PC-9 (cell line): ENCODE measurements at regions not wholly inside any gene's neighbourhood (a gene's known extent, or its start where the extent isn't known, plus 50 kb on each side); places are given as distances from the start of the nearest gene placed in this dataset.

Experiments
- BruUV-seq: library from RNA; stranded (reverse); fragments of 400-500 nt; replicated peaks from 2 replicates; lab custom pipeline; 2021; lab: Mats Ljungman, UMichigan
- CTCF ChIA-PET: fragments of 300-600 bp; sonication (Branson Sonifier 250); formaldehyde crosslinking; loops from one replicate; lab custom pipeline; 2022; ENCODE audit warnings: antibody characterized with exemption; lab: Charles Lee
- POLR2A ChIA-PET: fragments of 300-600 bp; sonication (Branson Sonifier 250); formaldehyde crosslinking; loops from one replicate; lab custom pipeline; 2022; ENCODE audit warnings: antibody characterized with exemption; ENCODE audit not compliant: unreplicated experiment; lab: Charles Lee
- DNase-seq, 2 experiments: peaks; one replicate each; pipeline versions ENCODE4 v3.0.0 to v3.0.0-alpha.2; 2015 to 2022; ENCODE audit warnings: mixed read lengths in 1 of 2
- H2AFZ ChIP-seq: fragments of 200-600 bp; sonication (generic); 2 replicates; pipeline ENCODE4 v1.8.1; 2017; ENCODE audit warnings: antibody characterized with exemption
- H3F3A ChIP-seq: fragments of 200-600 bp; sonication (generic); 2 replicates; pipeline ENCODE4 v1.8.1; 2017; ENCODE audit warnings: antibody characterized with exemption, mild to moderate bottlenecking, low read depth; ENCODE audit not compliant: insufficient read depth
- H3K27ac ChIP-seq: fragments of 200-600 bp; sonication (generic); 2 replicates; pipeline ENCODE4 v1.6.1; 2016; ENCODE audit warnings: mixed run types
- H3K27me3 ChIP-seq: fragments of 200-600 bp; sonication (generic); 2 replicates; pipeline ENCODE4 v1.6.1; 2016; ENCODE audit warnings: low read depth, mixed run types; ENCODE audit not compliant: insufficient read depth
- H3K36me3 ChIP-seq: fragments of 200-600 bp; sonication (generic); 2 replicates; pipeline ENCODE4 v1.6.1; 2016; ENCODE audit warnings: low read depth, mixed run types
- H3K4me1 ChIP-seq: fragments of 200-600 bp; sonication (generic); replicated peaks from 2 replicates; pipeline ENCODE4 v1.6.1; 2016; ENCODE audit warnings: mixed run types; ENCODE audit not compliant: insufficient read depth
- H3K4me2 ChIP-seq: fragments of 200-600 bp; sonication (generic); 2 replicates; pipeline ENCODE4 v1.6.1; 2017; ENCODE audit warnings: mixed run types
- H3K4me3 ChIP-seq: fragments of 200-600 bp; sonication (generic); 2 replicates; pipeline ENCODE4 v1.6.1; 2016; ENCODE audit warnings: mixed run types
- H3K79me2 ChIP-seq: fragments of 200-600 bp; sonication (generic); 2 replicates; pipeline ENCODE4 v1.6.1; 2017; ENCODE audit warnings: low read depth, mixed run types
- H3K9me2 ChIP-seq: fragments of 200-600 bp; sonication (generic); 2 replicates; pipeline ENCODE4 v1.8.1; 2017; ENCODE audit warnings: mild to moderate bottlenecking; ENCODE audit not compliant: insufficient read depth
- H3K9me3 ChIP-seq: fragments of 200-600 bp; sonication (generic); 2 replicates; pipeline ENCODE4 v1.8.1; 2016; ENCODE audit warnings: low read depth; ENCODE audit not compliant: insufficient read depth
- H4K20me1 ChIP-seq: fragments of 200-600 bp; sonication (generic); 2 replicates; pipeline ENCODE4 v1.8.1; 2017; ENCODE audit not compliant: insufficient read depth
- EZH2 ChIP-seq: fragments of 200-600 bp; sonication (generic); IDR thresholded peaks from 2 replicates; pipeline ENCODE4 v1.8.0; 2017; ENCODE audit warnings: antibody characterized with exemption, low read depth
- intact Hi-C: fragments of 100-400 bp; cut with micrococcal nuclease; formaldehyde crosslinking; loops from one replicate; pipeline ENCODE4 v1.10.0; 2022; ENCODE audit not compliant: unreplicated experiment
- TF ChIP-seq, protein P1 (sequence below): fragments of 200-600 bp; sonication (generic); conservative IDR thresholded peaks from 2 replicates; pipeline ENCODE4 v1.6.1; 2017; ENCODE audit warnings: mixed run types, antibody characterized with exemption, mild to moderate bottlenecking, moderate library complexity

DNA sequence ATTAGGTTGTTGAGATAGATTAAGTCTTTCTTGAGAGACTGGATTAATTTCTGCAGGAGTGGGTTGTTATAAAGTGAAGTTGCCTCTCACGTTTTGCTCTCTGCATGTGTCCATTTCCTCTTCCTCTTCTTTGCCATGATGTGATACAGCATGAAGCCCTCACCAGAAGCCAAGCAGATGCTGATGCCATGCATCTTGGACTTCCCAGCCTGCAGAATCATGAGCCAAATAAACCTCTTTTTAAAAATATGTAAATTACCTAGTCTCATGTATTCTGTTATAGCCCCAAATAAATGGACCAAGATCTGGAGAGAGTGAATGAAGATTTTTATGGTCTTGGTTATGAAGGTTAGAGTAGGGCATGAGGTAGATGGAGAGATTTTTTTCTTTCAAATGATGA is 111.6 kb upstream of the MAN1A1 start:
- no peaks in the 10 kb centered on the region for H3K36me3 ChIP-seq
- no peaks in the 10 kb centered on the region for H4K20me1 ChIP-seq
- BruUV-seq: no TSS peak
- ChIA-PET POLR2A (no interaction called here), CTCF (no interaction called here)
- no peaks in the 10 kb centered on the region for H3F3A ChIP-seq
- no peaks in the 10 kb centered on the region; the same call in 1 of the 2 replicates for H3K9me2 ChIP-seq
- H2AFZ ChIP-seq: no peak overlapping the region
- no peak overlapping the region for H3K4me3 ChIP-seq
- no peaks in the 10 kb centered on the region for H3K4me1 ChIP-seq
- TF ChIP-seq, protein P1, sequence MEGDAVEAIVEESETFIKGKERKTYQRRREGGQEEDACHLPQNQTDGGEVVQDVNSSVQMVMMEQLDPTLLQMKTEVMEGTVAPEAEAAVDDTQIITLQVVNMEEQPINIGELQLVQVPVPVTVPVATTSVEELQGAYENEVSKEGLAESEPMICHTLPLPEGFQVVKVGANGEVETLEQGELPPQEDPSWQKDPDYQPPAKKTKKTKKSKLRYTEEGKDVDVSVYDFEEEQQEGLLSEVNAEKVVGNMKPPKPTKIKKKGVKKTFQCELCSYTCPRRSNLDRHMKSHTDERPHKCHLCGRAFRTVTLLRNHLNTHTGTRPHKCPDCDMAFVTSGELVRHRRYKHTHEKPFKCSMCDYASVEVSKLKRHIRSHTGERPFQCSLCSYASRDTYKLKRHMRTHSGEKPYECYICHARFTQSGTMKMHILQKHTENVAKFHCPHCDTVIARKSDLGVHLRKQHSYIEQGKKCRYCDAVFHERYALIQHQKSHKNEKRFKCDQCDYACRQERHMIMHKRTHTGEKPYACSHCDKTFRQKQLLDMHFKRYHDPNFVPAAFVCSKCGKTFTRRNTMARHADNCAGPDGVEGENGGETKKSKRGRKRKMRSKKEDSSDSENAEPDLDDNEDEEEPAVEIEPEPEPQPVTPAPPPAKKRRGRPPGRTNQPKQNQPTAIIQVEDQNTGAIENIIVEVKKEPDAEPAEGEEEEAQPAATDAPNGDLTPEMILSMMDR: no peak
- no peak for TF ChIP-seq EZH2
- DNase-seq: no peak
- no peaks in the 10 kb centered on the region for H3K27me3 ChIP-seq
- H3K9me3 ChIP-seq: peaks cover 5% of the 10 kb centered on the region; the same call in 1 of the 2 replicates
- H3K79me2 ChIP-seq: no peaks in the 10 kb centered on the region
- no peak overlapping the region for H3K27ac ChIP-seq
- no peak overlapping the region for H3K4me2 ChIP-seq
- intact Hi-C loops: no loop called here

DNA sequence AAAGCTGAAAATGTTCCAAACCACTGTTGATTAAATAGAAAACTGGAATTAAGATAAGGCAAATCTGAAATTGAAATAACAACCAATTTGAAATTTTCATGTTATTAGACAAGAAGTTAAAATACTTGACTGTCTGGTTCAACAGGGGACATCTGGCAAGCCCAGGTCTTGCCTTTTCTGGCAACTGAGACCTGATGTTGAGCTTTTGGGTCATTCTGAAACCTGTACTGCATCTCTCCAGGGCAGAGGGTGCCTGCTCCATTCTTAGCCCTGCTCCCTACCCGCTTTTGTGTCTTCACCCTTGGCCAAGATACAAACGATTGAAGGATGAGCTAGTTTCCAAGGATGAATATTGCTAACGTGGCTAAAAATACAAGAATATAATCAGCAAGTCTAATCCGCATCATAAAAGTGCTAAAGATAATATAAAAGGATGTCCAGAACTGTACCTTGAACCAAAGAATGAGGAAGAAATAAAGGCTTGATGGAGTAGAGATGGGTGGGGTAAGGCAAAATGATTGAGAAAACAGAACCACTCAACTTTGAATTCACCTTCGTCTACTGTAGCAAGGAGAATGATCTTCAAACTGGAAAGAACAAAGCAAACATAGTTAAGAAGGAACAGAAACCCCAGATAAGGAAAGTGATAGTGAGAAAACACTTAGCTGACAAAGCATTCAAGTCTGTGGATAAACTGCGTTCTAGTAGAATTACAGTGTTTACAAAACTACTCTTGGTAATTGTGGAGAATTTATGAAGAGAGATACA is 109.8 kb upstream of the MAN1A1 start:
- H3K36me3 ChIP-seq: no peaks in the 10 kb centered on the region
- intact Hi-C loops: no loop called here

DNA sequence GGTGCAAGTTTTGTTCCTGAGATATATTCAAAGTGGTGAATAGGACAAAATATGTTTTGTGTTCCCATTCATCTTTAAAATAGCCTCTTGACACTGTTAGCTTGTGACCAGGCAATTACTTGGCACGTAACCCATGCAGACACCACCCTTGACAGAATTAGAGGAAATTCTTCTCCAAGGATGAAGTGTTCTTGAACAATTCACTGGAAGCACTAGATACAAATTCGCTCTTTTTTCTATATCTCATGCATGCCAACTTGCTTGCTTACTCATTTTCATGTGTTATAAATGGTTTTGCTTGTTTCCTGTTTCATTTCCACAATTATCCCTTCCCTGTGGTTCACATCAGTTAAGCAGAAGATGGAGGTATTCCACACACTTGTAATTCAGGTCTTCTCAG is 105.2 kb upstream of the MAN1A1 start:
- TF ChIP-seq, protein P1: no peak
- no peak for TF ChIP-seq EZH2
- H3K79me2 ChIP-seq: no peaks in the 10 kb centered on the region
- DNase-seq: no peak
- intact Hi-C loops: no loop called here
- no peaks in the 10 kb centered on the region for H4K20me1 ChIP-seq
- H3K36me3 ChIP-seq: no peaks in the 10 kb centered on the region
- no peaks in the 10 kb centered on the region for H3K4me1 ChIP-seq
- CTCF ChIA-PET: no interaction called here
- H3K9me2 ChIP-seq: no peaks in the 10 kb centered on the region
- no peaks in the 10 kb centered on the region for H3F3A ChIP-seq
- no peak overlapping the region for H3K27ac ChIP-seq
- BruUV-seq: no TSS peak
- H2AFZ ChIP-seq: no peak overlapping the region
- H3K4me2 ChIP-seq: no peak overlapping the region
- H3K27me3 ChIP-seq: no peaks in the 10 kb centered on the region
- no peak overlapping the region for H3K4me3 ChIP-seq
- peaks cover 5% of the 10 kb centered on the region; the same call in 1 of the 2 replicates for H3K9me3 ChIP-seq
- POLR2A ChIA-PET: no interaction called here

More for the DNA sequence above, 109.8 kb upstream of the MAN1A1 start:
- Histone ChIP-seq H3K4me2 (no peak overlapping the region), H3K27me3 (no peaks in the 10 kb centered on the region), H2AFZ (no peak overlapping the region), H3K4me3 (no peak overlapping the region), H3K4me1 (no peaks in the 10 kb centered on the region), H3F3A (no peaks in the 10 kb centered on the region), H3K79me2 (no peaks in the 10 kb centered on the region), H3K9me3 (peaks cover 5% of the 10 kb centered on the region; the same call in 1 of the 2 replicates), H4K20me1 (no peaks in the 10 kb centered on the region), H3K9me2 (no peaks in the 10 kb centered on the region), H3K27ac (no peak overlapping the region)
- ChIA-PET CTCF (no interaction called here), POLR2A (no interaction called here)
- TF ChIP-seq, protein P1: no peak
- no peak for TF ChIP-seq EZH2
- no peak for DNase-seq
- BruUV-seq: no TSS peak
